HepG2 (cell line): ENCODE measurements at regions not wholly inside any gene's neighbourhood (a gene's known extent, or its start where the extent isn't known, plus 50 kb on each side); places are given as distances from the start of the nearest gene placed in this dataset.

ENCODE experiments used
- ATF7-NPFF ChIP-seq: sonication (generic); formaldehyde crosslinking; IDR thresholded peaks from 2 replicates; pipeline ENCODE4 v1.8.1; 2023; ENCODE audit warnings: mild to moderate bottlenecking, low read depth, missing genetic modification reagents, moderate library complexity
- CTCF ChIP-seq: sonication (generic); formaldehyde crosslinking; IDR thresholded peaks from 2 replicates; pipeline ENCODE4 v1.5.0; 2020; ENCODE audit warnings: mild to moderate bottlenecking, missing genetic modification reagents, moderate library complexity
- DPF2 ChIP-seq: sonication (generic); formaldehyde crosslinking; IDR thresholded peaks from 2 replicates; pipeline ENCODE4 v1.4.0; 2020; ENCODE audit warnings: mild to moderate bottlenecking, low read depth, missing genetic modification reagents, borderline replicate concordance
- ESRRA ChIP-seq: sonication (generic); formaldehyde crosslinking; IDR thresholded peaks from 2 replicates; pipeline ENCODE4 v1.5.1; 2020; ENCODE audit warnings: mild to moderate bottlenecking, low read depth, missing genetic modification reagents
- HDAC1 ChIP-seq: sonication (generic); formaldehyde crosslinking; IDR thresholded peaks from 2 replicates; pipeline ENCODE4 v1.5.1; 2020; ENCODE audit warnings: mild to moderate bottlenecking, missing genetic modification reagents
- POLR2A ChIP-seq, 2 experiments: IDR thresholded peaks; 2 replicates each; pipeline ENCODE4 v1.6.1; 2011; ENCODE audit warnings: low read depth in 2 of 2, low read length in 2 of 2, mild to moderate bottlenecking in 1 of 2, moderate library complexity in 1 of 2; ENCODE audit not compliant: insufficient read depth in 1 of 2
- SIN3B ChIP-seq: fragments of 150-350 bp; IDR thresholded peaks from 2 replicates; pipeline ENCODE4 v1.6.1; 2014; ENCODE audit warnings: low read length
- SMAD3 ChIP-seq: sonication (generic); formaldehyde crosslinking; IDR thresholded peaks from 2 replicates; pipeline ENCODE4 v1.4.0; 2020; ENCODE audit warnings: missing genetic modification reagents
- UBTF ChIP-seq: sonication (generic); formaldehyde crosslinking; IDR thresholded peaks from 2 replicates; pipeline ENCODE4 v1.4.0; 2020; ENCODE audit warnings: mild to moderate bottlenecking, missing genetic modification reagents
- ZC3H4 ChIP-seq: sonication (generic); formaldehyde crosslinking; IDR thresholded peaks from 2 replicates; pipeline ENCODE4 v1.4.0; 2020; ENCODE audit warnings: missing genetic modification reagents, borderline replicate concordance
- ZMYM3 ChIP-seq: sonication (generic); formaldehyde crosslinking; IDR thresholded peaks from 2 replicates; pipeline ENCODE4 v1.5.1; 2020; ENCODE audit warnings: mild to moderate bottlenecking, missing genetic modification reagents
- ZNF205 ChIP-seq: IDR thresholded peaks from 2 replicates; pipeline ENCODE4 v1.6.1; 2018; ENCODE audit warnings: missing biosample characterization, missing genetic modification reagents
- ZNF234 ChIP-seq: sonication (generic); formaldehyde crosslinking; conservative IDR thresholded peaks from 2 replicates; pipeline ENCODE4 v1.5.1; 2020; ENCODE audit warnings: mild to moderate bottlenecking, missing genetic modification reagents
- ZNF274 ChIP-seq: sonication (generic); formaldehyde crosslinking; IDR thresholded peaks from 2 replicates; pipeline ENCODE4 v1.5.1; 2020; ENCODE audit warnings: mild to moderate bottlenecking, missing genetic modification reagents
- ZNF30 ChIP-seq: sonication (generic); formaldehyde crosslinking; IDR thresholded peaks from 2 replicates; pipeline ENCODE4 v1.5.0; 2020; ENCODE audit warnings: mild to moderate bottlenecking, missing genetic modification reagents
- ZSCAN21 ChIP-seq: sonication (generic); formaldehyde crosslinking; IDR thresholded peaks from 2 replicates; pipeline ENCODE4 v1.8.0; 2022; ENCODE audit warnings: mild to moderate bottlenecking, missing genetic modification reagents, moderate library complexity, borderline replicate concordance
- TF ChIP-seq, protein P1 (sequence below): sonication (generic); formaldehyde crosslinking; IDR thresholded peaks from 2 replicates; pipeline ENCODE4 v1.5.1; 2020; ENCODE audit warnings: missing genetic modification reagents, mild to moderate bottlenecking, borderline replicate concordance
- TF ChIP-seq, protein P2 (sequence below): sonication (generic); formaldehyde crosslinking; IDR thresholded peaks from 2 replicates; pipeline ENCODE4 v1.4.0; 2020; ENCODE audit warnings: missing genetic modification reagents
- TF ChIP-seq, protein P3 (sequence below): sonication (generic); formaldehyde crosslinking; IDR thresholded peaks from 2 replicates; pipeline ENCODE4 v1.5.1; 2020; ENCODE audit warnings: mild to moderate bottlenecking, missing genetic modification reagents, moderate library complexity
- TF ChIP-seq, protein P4 (sequence below): sonication (generic); formaldehyde crosslinking; IDR thresholded peaks from 2 replicates; pipeline ENCODE4 v1.8.0; 2022; ENCODE audit warnings: missing genetic modification reagents, mild to moderate bottlenecking, inconsistent platforms, borderline replicate concordance

DNA sequence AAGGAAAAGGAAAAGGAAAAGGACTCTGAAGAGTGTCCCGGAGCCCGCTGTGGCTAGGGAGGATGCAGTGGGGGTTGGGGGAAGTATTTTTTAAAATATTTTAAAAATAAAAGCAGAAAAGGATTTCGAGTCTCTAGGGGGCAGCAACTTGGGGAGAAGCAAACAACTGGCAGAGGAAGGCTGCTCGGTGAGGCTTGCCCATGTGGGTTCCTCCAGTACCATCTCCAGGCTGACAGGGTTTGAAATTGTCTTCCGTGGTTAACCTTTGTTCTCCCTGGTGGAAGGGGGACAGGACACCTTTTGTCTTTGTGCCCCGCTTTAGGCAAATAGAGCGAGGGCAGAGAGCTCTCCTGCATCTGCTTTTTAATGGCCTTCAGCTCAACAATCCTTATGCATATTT is 60.4 kb upstream of the SNX9 start (continued):
- TF ChIP-seq ZNF30 (no peak), CTCF (CRISPR knock-in tag) (peak; percentile 41; the same call in 1 of the 2 replicates), HDAC1 (no peak), ESRRA (CRISPR knock-in tag) (no peak), SMAD3 (CRISPR knock-in tag) (no peak; the same call in 1 of the 2 replicates), ZNF274 (CRISPR knock-in tag) (no peak), ZSCAN21 (CRISPR knock-in tag) (no peak), ZNF205 (no peak), ATF7-NPFF (CRISPR knock-in tag) (no peak), DPF2 (CRISPR knock-in tag) (no peak), ZMYM3 (CRISPR knock-in tag) (no peak), ZNF234 (no peak), ZC3H4 (CRISPR knock-in tag) (no peak), POLR2A (IDR thresholded peaks at IDR 0.05; ENCODE audit: insufficient read depth in 1 of 2, low read depth in 2 of 2, low read length in 2 of 2) (no peak), SIN3B (no peak), UBTF (CRISPR knock-in tag) (no peak)
- TF ChIP-seq, protein P1, sequence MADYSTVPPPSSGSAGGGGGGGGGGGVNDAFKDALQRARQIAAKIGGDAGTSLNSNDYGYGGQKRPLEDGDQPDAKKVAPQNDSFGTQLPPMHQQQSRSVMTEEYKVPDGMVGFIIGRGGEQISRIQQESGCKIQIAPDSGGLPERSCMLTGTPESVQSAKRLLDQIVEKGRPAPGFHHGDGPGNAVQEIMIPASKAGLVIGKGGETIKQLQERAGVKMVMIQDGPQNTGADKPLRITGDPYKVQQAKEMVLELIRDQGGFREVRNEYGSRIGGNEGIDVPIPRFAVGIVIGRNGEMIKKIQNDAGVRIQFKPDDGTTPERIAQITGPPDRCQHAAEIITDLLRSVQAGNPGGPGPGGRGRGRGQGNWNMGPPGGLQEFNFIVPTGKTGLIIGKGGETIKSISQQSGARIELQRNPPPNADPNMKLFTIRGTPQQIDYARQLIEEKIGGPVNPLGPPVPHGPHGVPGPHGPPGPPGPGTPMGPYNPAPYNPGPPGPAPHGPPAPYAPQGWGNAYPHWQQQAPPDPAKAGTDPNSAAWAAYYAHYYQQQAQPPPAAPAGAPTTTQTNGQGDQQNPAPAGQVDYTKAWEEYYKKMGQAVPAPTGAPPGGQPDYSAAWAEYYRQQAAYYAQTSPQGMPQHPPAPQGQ (CRISPR knock-in tag) = no peak
- TF ChIP-seq, protein P2, sequence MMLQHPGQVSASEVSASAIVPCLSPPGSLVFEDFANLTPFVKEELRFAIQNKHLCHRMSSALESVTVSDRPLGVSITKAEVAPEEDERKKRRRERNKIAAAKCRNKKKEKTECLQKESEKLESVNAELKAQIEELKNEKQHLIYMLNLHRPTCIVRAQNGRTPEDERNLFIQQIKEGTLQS (CRISPR knock-in tag) = no peak
- TF ChIP-seq, protein P3, sequence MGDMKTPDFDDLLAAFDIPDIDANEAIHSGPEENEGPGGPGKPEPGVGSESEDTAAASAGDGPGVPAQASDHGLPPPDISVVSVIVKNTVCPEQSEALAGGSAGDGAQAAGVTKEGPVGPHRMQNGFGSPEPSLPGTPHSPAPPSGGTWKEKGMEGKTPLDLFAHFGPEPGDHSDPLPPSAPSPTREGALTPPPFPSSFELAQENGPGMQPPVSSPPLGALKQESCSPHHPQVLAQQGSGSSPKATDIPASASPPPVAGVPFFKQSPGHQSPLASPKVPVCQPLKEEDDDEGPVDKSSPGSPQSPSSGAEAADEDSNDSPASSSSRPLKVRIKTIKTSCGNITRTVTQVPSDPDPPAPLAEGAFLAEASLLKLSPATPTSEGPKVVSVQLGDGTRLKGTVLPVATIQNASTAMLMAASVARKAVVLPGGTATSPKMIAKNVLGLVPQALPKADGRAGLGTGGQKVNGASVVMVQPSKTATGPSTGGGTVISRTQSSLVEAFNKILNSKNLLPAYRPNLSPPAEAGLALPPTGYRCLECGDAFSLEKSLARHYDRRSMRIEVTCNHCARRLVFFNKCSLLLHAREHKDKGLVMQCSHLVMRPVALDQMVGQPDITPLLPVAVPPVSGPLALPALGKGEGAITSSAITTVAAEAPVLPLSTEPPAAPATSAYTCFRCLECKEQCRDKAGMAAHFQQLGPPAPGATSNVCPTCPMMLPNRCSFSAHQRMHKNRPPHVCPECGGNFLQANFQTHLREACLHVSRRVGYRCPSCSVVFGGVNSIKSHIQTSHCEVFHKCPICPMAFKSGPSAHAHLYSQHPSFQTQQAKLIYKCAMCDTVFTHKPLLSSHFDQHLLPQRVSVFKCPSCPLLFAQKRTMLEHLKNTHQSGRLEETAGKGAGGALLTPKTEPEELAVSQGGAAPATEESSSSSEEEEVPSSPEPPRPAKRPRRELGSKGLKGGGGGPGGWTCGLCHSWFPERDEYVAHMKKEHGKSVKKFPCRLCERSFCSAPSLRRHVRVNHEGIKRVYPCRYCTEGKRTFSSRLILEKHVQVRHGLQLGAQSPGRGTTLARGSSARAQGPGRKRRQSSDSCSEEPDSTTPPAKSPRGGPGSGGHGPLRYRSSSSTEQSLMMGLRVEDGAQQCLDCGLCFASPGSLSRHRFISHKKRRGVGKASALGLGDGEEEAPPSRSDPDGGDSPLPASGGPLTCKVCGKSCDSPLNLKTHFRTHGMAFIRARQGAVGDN = no peak
- TF ChIP-seq, protein P4, sequence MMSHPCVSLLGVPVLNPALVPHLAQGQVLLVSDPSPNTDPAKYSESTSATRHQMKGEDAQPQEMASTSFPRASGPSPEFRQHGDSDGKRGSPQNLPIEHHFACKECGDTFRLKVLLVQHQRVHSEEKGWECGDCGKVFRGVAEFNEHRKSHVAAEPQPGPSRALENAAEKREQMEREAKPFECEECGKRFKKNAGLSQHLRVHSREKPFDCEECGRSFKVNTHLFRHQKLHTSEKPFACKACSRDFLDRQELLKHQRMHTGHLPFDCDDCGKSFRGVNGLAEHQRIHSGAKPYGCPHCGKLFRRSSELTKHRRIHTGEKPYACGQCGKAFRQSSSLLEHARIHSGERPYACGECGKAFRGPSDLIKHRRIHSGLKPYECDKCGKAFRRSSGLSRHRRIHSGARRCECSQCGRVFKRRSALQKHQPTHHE = no peak
